Mammary epithelial cell (primary cell): ENCODE measurements at regions not wholly inside any gene's neighbourhood (a gene's known extent, or its start where the extent isn't known, plus 50 kb on each side); places are given as distances from the start of the nearest gene placed in this dataset.

ENCODE experiments used
- EZH2 ChIP-seq: IDR thresholded peaks from 2 replicates; pipeline ENCODE4 v1.6.1; 2012; ENCODE audit warnings: low read length, inconsistent platforms, borderline replicate concordance
- TF ChIP-seq, protein P1 (sequence below), 2 donors: IDR thresholded peaks in 1 of 2; conservative IDR thresholded peaks in 1 of 2; 2 replicates each; pipeline ENCODE4 v1.5.1; 2011 to 2012; ENCODE audit warnings: inconsistent platforms in 2 of 2, low read length in 2 of 2, mild to moderate bottlenecking in 2 of 2, control low read depth in 1 of 2, low read depth in 1 of 2; ENCODE audit not compliant: insufficient read depth in 1 of 2; ENCODE audit errors: extremely low read depth in 1 of 2

DNA sequence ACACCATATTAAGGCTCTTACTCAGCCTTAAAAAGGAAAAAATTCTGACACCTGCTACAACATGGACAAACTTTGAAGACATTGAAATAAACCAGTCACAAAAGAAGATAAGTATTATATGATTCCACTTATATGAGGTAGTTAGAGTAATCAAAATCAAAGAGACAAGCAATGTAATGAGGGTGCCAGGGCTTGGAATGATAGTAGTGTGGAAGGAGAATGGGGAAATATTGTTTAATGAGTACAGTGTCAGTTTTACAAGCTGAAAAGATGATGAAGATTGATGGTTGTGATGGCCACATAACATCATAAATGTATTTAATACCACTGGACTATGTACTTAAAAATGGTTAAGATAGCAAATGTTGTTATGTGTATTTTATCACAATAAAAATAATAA is 485.7 kb downstream of the SPATA31D1 start:
- TF ChIP-seq, protein P1, sequence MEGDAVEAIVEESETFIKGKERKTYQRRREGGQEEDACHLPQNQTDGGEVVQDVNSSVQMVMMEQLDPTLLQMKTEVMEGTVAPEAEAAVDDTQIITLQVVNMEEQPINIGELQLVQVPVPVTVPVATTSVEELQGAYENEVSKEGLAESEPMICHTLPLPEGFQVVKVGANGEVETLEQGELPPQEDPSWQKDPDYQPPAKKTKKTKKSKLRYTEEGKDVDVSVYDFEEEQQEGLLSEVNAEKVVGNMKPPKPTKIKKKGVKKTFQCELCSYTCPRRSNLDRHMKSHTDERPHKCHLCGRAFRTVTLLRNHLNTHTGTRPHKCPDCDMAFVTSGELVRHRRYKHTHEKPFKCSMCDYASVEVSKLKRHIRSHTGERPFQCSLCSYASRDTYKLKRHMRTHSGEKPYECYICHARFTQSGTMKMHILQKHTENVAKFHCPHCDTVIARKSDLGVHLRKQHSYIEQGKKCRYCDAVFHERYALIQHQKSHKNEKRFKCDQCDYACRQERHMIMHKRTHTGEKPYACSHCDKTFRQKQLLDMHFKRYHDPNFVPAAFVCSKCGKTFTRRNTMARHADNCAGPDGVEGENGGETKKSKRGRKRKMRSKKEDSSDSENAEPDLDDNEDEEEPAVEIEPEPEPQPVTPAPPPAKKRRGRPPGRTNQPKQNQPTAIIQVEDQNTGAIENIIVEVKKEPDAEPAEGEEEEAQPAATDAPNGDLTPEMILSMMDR (conservative IDR thresholded peaks at IDR 0.05 in 1 of 2, IDR thresholded peaks at IDR 0.05 in 1 of 2; ENCODE audit: extremely low read depth in 1 of 2, insufficient read depth in 1 of 2, low read depth in 1 of 2, low read length in 2 of 2), result no peak
- TF ChIP-seq EZH2, result no peak
